HG03175 (cell line): ENCODE measurements at regions not wholly inside any gene's neighbourhood (a gene's known extent, or its start where the extent isn't known, plus 50 kb on each side); places are given as distances from the start of the nearest gene placed in this dataset.

Experiments
- ATAC-seq: cut with Tn5 transposase; IDR thresholded peaks from one replicate; pipeline ENCODE4 v1.9.1; 2021; ENCODE audit warnings: mild to moderate bottlenecking, moderate library complexity; ENCODE audit not compliant: unreplicated experiment

- no peak for ATAC-seq
These were observed 134.3 kb upstream of the RAB11FIP2 start for GRCh38 chr10:118181021-118181420.

- ATAC-seq = no peak
These were observed 128.4 kb upstream of the RAB11FIP2 start for GRCh38 chr10:118175148-118175547.

- ATAC-seq = no peak
These were observed 126.6 kb upstream of the RAB11FIP2 start for GRCh38 chr10:118173296-118173695.

- ATAC-seq = no peak
These were observed 125.1 kb upstream of the RAB11FIP2 start for GRCh38 chr10:118171861-118172260.

GRCh38 chr10:118167056-118167700 is 120.4 kb upstream of the RAB11FIP2 start:
- no peak for ATAC-seq

- no peak for ATAC-seq
These were observed 116.5 kb upstream of the RAB11FIP2 start for GRCh38 chr10:118163217-118163616.

GRCh38 chr10:118161461-118162246 is 114.9 kb upstream of the RAB11FIP2 start:
- no peak for ATAC-seq

- ATAC-seq = no peak
These were observed 106.5 kb upstream of the RAB11FIP2 start for GRCh38 chr10:118153287-118153686.

- no peak for ATAC-seq
These were observed 104.7 kb upstream of the RAB11FIP2 start for GRCh38 chr10:118151461-118151860.

- no peak for ATAC-seq
These were observed 101.5 kb upstream of the RAB11FIP2 start for GRCh38 chr10:118148247-118148646.

GRCh38 chr10:118145256-118145655 is 98.5 kb upstream of the RAB11FIP2 start:
- ATAC-seq = no peak

GRCh38 chr10:118141471-118141870 is 94.7 kb upstream of the RAB11FIP2 start:
- no peak for ATAC-seq

- ATAC-seq = no peak
These were observed 92.6 kb upstream of the RAB11FIP2 start for GRCh38 chr10:118139321-118139720.

- no peak for ATAC-seq
These were observed 81.9 kb upstream of the RAB11FIP2 start for GRCh38 chr10:118128675-118129074.

GRCh38 chr10:118118716-118119115 is 72.0 kb upstream of the RAB11FIP2 start:
- no peak for ATAC-seq

GRCh38 chr10:118116715-118117449 is 70.1 kb upstream of the RAB11FIP2 start:
- ATAC-seq = no peak

- no peak for ATAC-seq
These were observed 69.6 kb upstream of the RAB11FIP2 start for GRCh38 chr10:118116362-118116714.

GRCh38 chr10:118115701-118116100 is 69.0 kb upstream of the RAB11FIP2 start:
- no peak for ATAC-seq

GRCh38 chr10:118114992-118115391 is 68.3 kb upstream of the RAB11FIP2 start:
- no peak for ATAC-seq

GRCh38 chr10:118112543-118113125 is 65.9 kb upstream of the RAB11FIP2 start:
- ATAC-seq = no peak

- ATAC-seq = no peak
These were observed 64.0 kb upstream of the RAB11FIP2 start for GRCh38 chr10:118110750-118111149.
